ENCODE measurements at regions not wholly inside any gene's neighbourhood (a gene's known extent, or its start where the extent isn't known, plus 50 kb on each side); places are given as distances from the start of the nearest gene placed in this dataset.

- no peaks in the 10 kb centered on the region for H3K36me3 Mint-ChIP-seq
- no peaks in the 10 kb centered on the region for H3K27me3 Mint-ChIP-seq (ENCODE audit: low read depth)
- no peak overlapping the region for H3K4me3 Mint-ChIP-seq
- H3K9me3 Mint-ChIP-seq = no peaks in the 10 kb centered on the region
- no peak for TF ChIP-seq CTCF (IDR thresholded peaks at IDR 0.05; ENCODE audit: unreplicated experiment)
- H3K4me1 Mint-ChIP-seq = peaks cover 27% of the 10 kb centered on the region
- no peak for DNase-seq (ENCODE audit: low spot score in 2 of 2, unreplicated experiment in 2 of 2)
- H3K27ac Mint-ChIP-seq = no peak overlapping the region
Observed at GRCh38 chr6:157767775-157768156, 55.3 kb upstream of the SNX9 start.

- TF ChIP-seq CTCF (IDR thresholded peaks at IDR 0.05; ENCODE audit: unreplicated experiment) = no peak
- Mint-ChIP-seq H3K27ac (no peak overlapping the region), H3K9me3 (no peaks in the 10 kb centered on the region), H3K4me1 (peaks cover 23% of the 10 kb centered on the region), H3K27me3 (ENCODE audit: low read depth) (no peaks in the 10 kb centered on the region), H3K4me3 (no peak overlapping the region), H3K36me3 (no peaks in the 10 kb centered on the region)
- no peak for DNase-seq (ENCODE audit: low spot score in 2 of 2, unreplicated experiment in 2 of 2)
Observed at GRCh38 chr6:157768304-157768703, 54.7 kb upstream of the SNX9 start.

GRCh38 chr6:157768863-157769551 lies 54.0 kb upstream of the SNX9 start:
- Mint-ChIP-seq H3K36me3 (peaks cover 3% of the 10 kb centered on the region), H3K27me3 (ENCODE audit: low read depth) (peaks cover 4% of the 10 kb centered on the region), H3K4me1 (peaks cover 23% of the 10 kb centered on the region), H3K9me3 (peaks cover 6% of the 10 kb centered on the region), H3K4me3 (no peak overlapping the region), H3K27ac (no peak overlapping the region)
- DNase-seq (ENCODE audit: low spot score in 2 of 2, unreplicated experiment in 2 of 2) = no peak
- TF ChIP-seq CTCF (IDR thresholded peaks at IDR 0.05; ENCODE audit: unreplicated experiment) = no peak

GRCh38 chr6:157769776-157770426 lies 53.1 kb upstream of the SNX9 start:
- Mint-ChIP-seq H3K27ac (no peak overlapping the region), H3K9me3 (peaks cover 6% of the 10 kb centered on the region), H3K4me3 (no peak overlapping the region), H3K27me3 (ENCODE audit: low read depth) (peaks cover 4% of the 10 kb centered on the region), H3K4me1 (peaks cover 14% of the 10 kb centered on the region), H3K36me3 (peaks cover 3% of the 10 kb centered on the region)
- no peak for TF ChIP-seq CTCF (IDR thresholded peaks at IDR 0.05; ENCODE audit: unreplicated experiment)
- no peak for DNase-seq (ENCODE audit: low spot score in 2 of 2, unreplicated experiment in 2 of 2)

- H3K9me3 Mint-ChIP-seq = peaks cover 6% of the 10 kb centered on the region
- DNase-seq (ENCODE audit: low spot score in 2 of 2, unreplicated experiment in 2 of 2) = no peak
- H3K27ac Mint-ChIP-seq = no peak overlapping the region
- H3K4me3 Mint-ChIP-seq = no peak overlapping the region
- H3K36me3 Mint-ChIP-seq = peaks cover 3% of the 10 kb centered on the region
- TF ChIP-seq CTCF (IDR thresholded peaks at IDR 0.05; ENCODE audit: unreplicated experiment) = no peak
- peaks cover 5% of the 10 kb centered on the region for H3K27me3 Mint-ChIP-seq (ENCODE audit: low read depth)
- H3K4me1 Mint-ChIP-seq = peaks cover 13% of the 10 kb centered on the region
Observed at GRCh38 chr6:157770946-157771345, 52.1 kb upstream of the SNX9 start.

All from mesothelial cell of epicardium (in vitro differentiated cells).